Endothelial cell of umbilical vein (primary cell): ENCODE measurements at regions not wholly inside any gene's neighbourhood (a gene's known extent, or its start where the extent isn't known, plus 50 kb on each side); places are given as distances from the start of the nearest gene placed in this dataset.
"Not testable (repeated sequence)": the region's sequence is repeated elsewhere in the genome, so short reads cannot be mapped to it uniquely, and the experiment has no call there.

ENCODE experiments used
- BruUV-seq: library from RNA; stranded (reverse); fragments of 400-500 nt; replicated peaks from 2 replicates; lab custom pipeline; 2021; lab: Mats Ljungman, UMichigan
- CTCF ChIA-PET: fragments of 300-600, 350-600 bp; sonication (Branson Sonifier 250); formaldehyde crosslinking; loops from one replicate; lab custom pipeline; 2021; ENCODE audit warnings: antibody characterized with exemption, inconsistent platforms; lab: Charles Lee
- POLR2A ChIA-PET: fragments of 300-600, 350-600 bp; sonication (Branson Sonifier 250); formaldehyde crosslinking; loops from one replicate; lab custom pipeline; 2021; ENCODE audit warnings: antibody characterized with exemption, inconsistent platforms; lab: Charles Lee
- DNase-seq: peaks from one replicate; pipeline ENCODE4 v3.0.0-alpha.2; 2011; ENCODE audit warnings: low read depth, low spot score
- FAIRE-seq: peaks from 2 replicates; lab custom pipeline; 2011; peaks lifted over from hg19 to GRCh38; lab: Jason Lieb, UNC
- H2AFZ ChIP-seq: 2 replicates; pipeline ENCODE4 v1.6.0; 2012; ENCODE audit warnings: low read depth, low read length, control low read depth, inconsistent platforms
- H3K27ac ChIP-seq: 2 replicates; pipeline ENCODE4 v1.5.1; 2011; ENCODE audit warnings: low read depth, mild to moderate bottlenecking, control low read depth, low read length, moderate library complexity; ENCODE audit not compliant: insufficient read depth
- H3K27me3 ChIP-seq, 2 experiments: 2 replicates each; pipeline versions ENCODE4 v1.6.0 to v1.6.1; 2011; ENCODE audit warnings: low read length in 2 of 2, mixed read lengths in 1 of 2; ENCODE audit not compliant: control insufficient read depth in 2 of 2, insufficient read depth in 2 of 2
- H3K36me3 ChIP-seq, 2 experiments: 2 replicates in 1 of 2; 3 replicates in 1 of 2; pipeline ENCODE4 v1.5.1; 2011; ENCODE audit warnings: low read length in 2 of 2, mild to moderate bottlenecking in 1 of 2, moderate library complexity in 1 of 2; ENCODE audit not compliant: control insufficient read depth in 2 of 2, insufficient read depth in 2 of 2; ENCODE audit errors: extremely low read depth in 1 of 2
- H3K4me1 ChIP-seq: 3 replicates; pipeline ENCODE4 v1.5.1; 2011; ENCODE audit warnings: mild to moderate bottlenecking, low read length; ENCODE audit not compliant: control insufficient read depth, insufficient read depth; ENCODE audit errors: extremely low read depth
- H3K4me2 ChIP-seq: 2 replicates; pipeline ENCODE4 v1.6.1; 2011; ENCODE audit warnings: low read length, control low read depth, mixed read lengths; ENCODE audit not compliant: insufficient read depth
- H3K4me3 ChIP-seq, 3 experiments: fragments of 200-600 bp in 1 of 3; sonication (generic), shearing (Covaris generic) in 1 of 3; replicated peaks in 1 of 3; 2 replicates each; pipeline ENCODE4 v1.5.1; 2011 to 2016; ENCODE audit warnings: control low read depth in 3 of 3, low read length in 3 of 3, mild to moderate bottlenecking in 2 of 3, inconsistent platforms in 1 of 3, low read depth in 1 of 3, moderate library complexity in 1 of 3; ENCODE audit not compliant: insufficient read depth in 1 of 3
- H3K79me2 ChIP-seq: 2 replicates; pipeline ENCODE4 v1.6.0; 2012; ENCODE audit warnings: low read length, inconsistent platforms; ENCODE audit not compliant: control insufficient read depth, insufficient read depth
- H3K9ac ChIP-seq: replicated peaks from 2 replicates; pipeline ENCODE3; 2011; ENCODE audit warnings: low read length, control low read depth; ENCODE audit not compliant: insufficient read depth; ENCODE audit errors: extremely low read depth
- H3K9me1 ChIP-seq: replicated peaks from 3 replicates; pipeline ENCODE4 v1.6.0; 2011; ENCODE audit warnings: mild to moderate bottlenecking, low read length; ENCODE audit not compliant: control insufficient read depth, insufficient read depth; ENCODE audit errors: extremely low read depth
- H3K9me3 ChIP-seq: replicated peaks from 2 replicates; pipeline ENCODE4 v1.5.1; 2012; ENCODE audit warnings: low read length, inconsistent platforms; ENCODE audit not compliant: control insufficient read depth, insufficient read depth
- H4K20me1 ChIP-seq: replicated peaks from 2 replicates; pipeline ENCODE3; 2011; ENCODE audit warnings: mild to moderate bottlenecking, low read length; ENCODE audit not compliant: control insufficient read depth, insufficient read depth; ENCODE audit errors: extremely low read depth
- CTCF ChIP-seq, 2 donors: IDR thresholded peaks; 1 replicate in 1 of 2; 2 replicates in 1 of 2; pipeline ENCODE4 v1.5.1; 2011; ENCODE audit warnings: low read length in 2 of 2, mild to moderate bottlenecking in 2 of 2, moderate library complexity in 2 of 2, control low read depth in 1 of 2, inconsistent platforms in 1 of 2, low read depth in 1 of 2; ENCODE audit not compliant: insufficient read depth in 1 of 2; ENCODE audit errors: extremely low read depth in 1 of 2
- EZH2 ChIP-seq: IDR thresholded peaks from 2 replicates; pipeline ENCODE4 v1.6.1; 2012; ENCODE audit warnings: borderline replicate concordance, low read depth, mild to moderate bottlenecking, moderate library complexity, low read length, inconsistent platforms; ENCODE audit not compliant: severe bottlenecking
- FOS ChIP-seq: IDR thresholded peaks from 2 replicates; pipeline ENCODE4 v1.6.1; 2011; ENCODE audit warnings: mild to moderate bottlenecking, low read length, moderate library complexity, borderline replicate concordance; ENCODE audit not compliant: insufficient read depth
- GATA2 ChIP-seq: IDR thresholded peaks from 2 replicates; pipeline ENCODE4 v1.7.0; 2011; ENCODE audit warnings: low read depth, mild to moderate bottlenecking, moderate library complexity, mixed read lengths, low read length; ENCODE audit not compliant: insufficient read length, insufficient read depth
- JUN ChIP-seq: IDR thresholded peaks from 2 replicates; pipeline ENCODE4 v1.6.1; 2011; ENCODE audit warnings: borderline replicate concordance, low read depth; ENCODE audit not compliant: insufficient read length, insufficient read depth
- MAX ChIP-seq: IDR thresholded peaks from 2 replicates; pipeline ENCODE4 v1.6.1; 2011; ENCODE audit not compliant: insufficient read depth, insufficient read length
- MYC ChIP-seq: IDR thresholded peaks from one replicate; pipeline ENCODE4 v1.6.1; 2011; ENCODE audit warnings: mild to moderate bottlenecking, low read depth, low read length
- POLR2A ChIP-seq: IDR thresholded peaks from 2 replicates; pipeline ENCODE4 v1.6.1; 2012; ENCODE audit warnings: low read depth, mild to moderate bottlenecking, control low read depth, low read length
- POLR2AphosphoS5 ChIP-seq: IDR thresholded peaks from 2 replicates; pipeline ENCODE4 v1.6.1; 2012; ENCODE audit warnings: low read depth, mild to moderate bottlenecking, control low read depth, low read length, moderate library complexity; ENCODE audit not compliant: insufficient read depth
- dilution Hi-C: fragments of 300-500 bp; cut with MboI; formaldehyde crosslinking; loops from one replicate; pipeline ENCODE4 v1.15.0; 2019; ENCODE audit warnings: low sequenced_read_pairs; ENCODE audit not compliant: extremely low pct_ligation_motif_present
- intact Hi-C: fragments of 100-400 bp; cut with micrococcal nuclease; formaldehyde crosslinking; loops from one replicate; pipeline ENCODE4 v1.10.0; 2022

- H3K27me3 ChIP-seq, result peaks cover 2 to 10% of the 10 kb centered on the region in 2 experiments
- H3K36me3 ChIP-seq, result no peaks in the 10 kb centered on the region
- TF ChIP-seq FOS (no peak), JUN (no peak), EZH2 (no peak), MAX (no peak), CTCF (IDR thresholded peaks at IDR 0.05; ENCODE audit: extremely low read depth in 1 of 2, insufficient read depth in 1 of 2, low read depth in 1 of 2, low read length in 2 of 2) (no peak), POLR2AphosphoS5 (no peak), POLR2A (no peak), MYC (no peak), GATA2 (no peak)
- no peaks in the 10 kb centered on the region for H3K9me1 ChIP-seq
- BruUV-seq, result no TSS peak
- no peaks in the 10 kb centered on the region for H4K20me1 ChIP-seq
- no peaks in the 10 kb centered on the region for H3K79me2 ChIP-seq
- no peak overlapping the region for H3K27ac ChIP-seq
- no peak for DNase-seq
- no peak overlapping the region for H3K4me2 ChIP-seq
- no peaks in the 10 kb centered on the region for H3K9me3 ChIP-seq
- dilution Hi-C loops, result no loop called here
- H2AFZ ChIP-seq, result no peak overlapping the region
- intact Hi-C loops, result no loop called here
- no peak for FAIRE-seq
- CTCF ChIA-PET, result no interaction called here
- H3K9ac ChIP-seq, result no peak overlapping the region
- H3K4me1 ChIP-seq, result no peaks in the 10 kb centered on the region
- POLR2A ChIA-PET, result no interaction called here
- no peak overlapping the region for H3K4me3 ChIP-seq
These were observed 418.5 kb downstream of the MIAT start for GRCh38 chr22:27075891-27076290.

GRCh38 chr22:27078064-27078463 lies 420.7 kb downstream of the MIAT start:
- H3K9me1 ChIP-seq, H3K4me2 ChIP-seq, H3K4me3 ChIP-seq, H2AFZ ChIP-seq, H3K27ac ChIP-seq, intact Hi-C loops, dilution Hi-C loops, H3K4me1 ChIP-seq, H4K20me1 ChIP-seq, DNase-seq, CTCF ChIA-PET, H3K36me3 ChIP-seq, H3K79me2 ChIP-seq, H3K9ac ChIP-seq, BruUV-seq, H3K9me3 ChIP-seq, POLR2A ChIA-PET, FAIRE-seq: not testable (repeated sequence)
- peaks cover 2 to 12% of the 10 kb centered on the region in 2 experiments for H3K27me3 ChIP-seq
